ENCODE measurements at regions not wholly inside any gene's neighbourhood (a gene's known extent, or its start where the extent isn't known, plus 50 kb on each side); places are given as distances from the start of the nearest gene placed in this dataset.

GRCh38 chr4:120227554-120227953, 160.9 kb upstream of the MAD2L1 start:
- no peak for DNase-seq (ENCODE audit: low read depth)
- in situ Hi-C loops (cut with HindIII; ENCODE audit: low sequenced_read_pairs): loop anchor here (5.0 kb wide), 1 partner anchor 35 kb away; no protein-coding TSS in a partner anchor
- TF ChIP-seq CTCF (IDR thresholded peaks at IDR 0.05; ENCODE audit: low read depth, low read length, missing control alignments): no peak
- H3K4me3 ChIP-seq (ENCODE audit: low read depth, low read length): no peak overlapping the region

- in situ Hi-C loops (cut with HindIII; ENCODE audit: low sequenced_read_pairs): loop anchor here (5.0 kb wide), 1 partner anchor 37 kb away; no protein-coding TSS in a partner anchor
- no peak for TF ChIP-seq CTCF (IDR thresholded peaks at IDR 0.05; ENCODE audit: low read depth, low read length, missing control alignments)
- no peak for DNase-seq (ENCODE audit: low read depth)
- no peak overlapping the region for H3K4me3 ChIP-seq (ENCODE audit: low read depth, low read length)
Observed at GRCh38 chr4:120225527-120225926, 158.9 kb upstream of the MAD2L1 start.

- no peak for TF ChIP-seq CTCF (IDR thresholded peaks at IDR 0.05; ENCODE audit: low read depth, low read length, missing control alignments)
- in situ Hi-C loops (cut with HindIII; ENCODE audit: low sequenced_read_pairs): no loop called here
- DNase-seq (ENCODE audit: low read depth): peak; percentile 28
Observed at GRCh38 chr4:120218981-120219380, 152.3 kb upstream of the MAD2L1 start.

GRCh38 chr4:120215350-120215749, 148.7 kb upstream of the MAD2L1 start:
- in situ Hi-C loops (cut with HindIII; ENCODE audit: low sequenced_read_pairs): no loop called here
- TF ChIP-seq CTCF (IDR thresholded peaks at IDR 0.05; ENCODE audit: low read depth, low read length, missing control alignments): no peak
- no peak overlapping the region for H3K4me3 ChIP-seq (ENCODE audit: low read depth, low read length)
- no peak for DNase-seq (ENCODE audit: low read depth)

More at GRCh38 chr4:120218981-120219380, 152.3 kb upstream of the MAD2L1 start:
- no peak overlapping the region for H3K4me3 ChIP-seq (ENCODE audit: low read depth, low read length)

GRCh38 chr4:120211408-120212015, 144.9 kb upstream of the MAD2L1 start:
- DNase-seq (ENCODE audit: low read depth): no peak
- H3K4me3 ChIP-seq (ENCODE audit: low read depth, low read length): no peak overlapping the region
- no peak for TF ChIP-seq CTCF (IDR thresholded peaks at IDR 0.05; ENCODE audit: low read depth, low read length, missing control alignments)
- in situ Hi-C loops (cut with HindIII; ENCODE audit: low sequenced_read_pairs): no loop called here

- H3K4me3 ChIP-seq (ENCODE audit: low read depth, low read length): no peak overlapping the region
- DNase-seq (ENCODE audit: low read depth): no peak
- in situ Hi-C loops (cut with HindIII; ENCODE audit: low sequenced_read_pairs): no loop called here
- TF ChIP-seq CTCF (IDR thresholded peaks at IDR 0.05; ENCODE audit: low read depth, low read length, missing control alignments): no peak
Observed at GRCh38 chr4:120209706-120210105, 143.1 kb upstream of the MAD2L1 start.

Data from astrocyte of the cerebellum (primary cell).